WI38 (cell line): ENCODE measurements at regions not wholly inside any gene's neighbourhood (a gene's known extent, or its start where the extent isn't known, plus 50 kb on each side); places are given as distances from the start of the nearest gene placed in this dataset.

Source experiments
- H3K4me3 ChIP-seq: 2 replicates; pipeline ENCODE4 v1.5.1; 2011; ENCODE audit warnings: low read depth, mild to moderate bottlenecking, control low read depth, low read length
- TF ChIP-seq, protein P1 (sequence below): IDR thresholded peaks from 2 replicates; pipeline ENCODE4 v1.5.1; 2012; ENCODE audit warnings: low read depth, mild to moderate bottlenecking, control low read depth, low read length

DNA sequence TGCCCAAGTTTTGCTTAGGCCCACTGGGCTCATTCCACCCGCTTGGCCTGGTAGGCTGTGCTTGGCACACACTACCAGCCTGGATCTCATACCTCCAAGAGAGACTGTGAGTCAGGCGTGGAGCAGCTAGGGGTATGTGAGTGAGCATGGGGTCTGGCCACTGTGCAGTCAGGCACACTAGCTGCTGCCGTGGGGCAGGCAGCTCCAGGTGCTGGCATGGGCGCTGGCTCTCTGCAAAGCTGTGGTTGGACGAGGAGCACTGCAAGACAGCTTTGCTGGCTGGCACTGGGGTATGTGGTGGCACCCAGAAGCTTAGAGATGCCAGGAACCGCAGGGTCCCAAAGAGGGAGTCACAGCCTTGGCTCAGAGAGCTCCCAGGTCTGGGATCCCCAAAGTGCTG is 377.8 kb downstream of the KCTD8 start:
- no peak overlapping the region for H3K4me3 ChIP-seq
- TF ChIP-seq, protein P1, sequence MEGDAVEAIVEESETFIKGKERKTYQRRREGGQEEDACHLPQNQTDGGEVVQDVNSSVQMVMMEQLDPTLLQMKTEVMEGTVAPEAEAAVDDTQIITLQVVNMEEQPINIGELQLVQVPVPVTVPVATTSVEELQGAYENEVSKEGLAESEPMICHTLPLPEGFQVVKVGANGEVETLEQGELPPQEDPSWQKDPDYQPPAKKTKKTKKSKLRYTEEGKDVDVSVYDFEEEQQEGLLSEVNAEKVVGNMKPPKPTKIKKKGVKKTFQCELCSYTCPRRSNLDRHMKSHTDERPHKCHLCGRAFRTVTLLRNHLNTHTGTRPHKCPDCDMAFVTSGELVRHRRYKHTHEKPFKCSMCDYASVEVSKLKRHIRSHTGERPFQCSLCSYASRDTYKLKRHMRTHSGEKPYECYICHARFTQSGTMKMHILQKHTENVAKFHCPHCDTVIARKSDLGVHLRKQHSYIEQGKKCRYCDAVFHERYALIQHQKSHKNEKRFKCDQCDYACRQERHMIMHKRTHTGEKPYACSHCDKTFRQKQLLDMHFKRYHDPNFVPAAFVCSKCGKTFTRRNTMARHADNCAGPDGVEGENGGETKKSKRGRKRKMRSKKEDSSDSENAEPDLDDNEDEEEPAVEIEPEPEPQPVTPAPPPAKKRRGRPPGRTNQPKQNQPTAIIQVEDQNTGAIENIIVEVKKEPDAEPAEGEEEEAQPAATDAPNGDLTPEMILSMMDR: no peak

DNA sequence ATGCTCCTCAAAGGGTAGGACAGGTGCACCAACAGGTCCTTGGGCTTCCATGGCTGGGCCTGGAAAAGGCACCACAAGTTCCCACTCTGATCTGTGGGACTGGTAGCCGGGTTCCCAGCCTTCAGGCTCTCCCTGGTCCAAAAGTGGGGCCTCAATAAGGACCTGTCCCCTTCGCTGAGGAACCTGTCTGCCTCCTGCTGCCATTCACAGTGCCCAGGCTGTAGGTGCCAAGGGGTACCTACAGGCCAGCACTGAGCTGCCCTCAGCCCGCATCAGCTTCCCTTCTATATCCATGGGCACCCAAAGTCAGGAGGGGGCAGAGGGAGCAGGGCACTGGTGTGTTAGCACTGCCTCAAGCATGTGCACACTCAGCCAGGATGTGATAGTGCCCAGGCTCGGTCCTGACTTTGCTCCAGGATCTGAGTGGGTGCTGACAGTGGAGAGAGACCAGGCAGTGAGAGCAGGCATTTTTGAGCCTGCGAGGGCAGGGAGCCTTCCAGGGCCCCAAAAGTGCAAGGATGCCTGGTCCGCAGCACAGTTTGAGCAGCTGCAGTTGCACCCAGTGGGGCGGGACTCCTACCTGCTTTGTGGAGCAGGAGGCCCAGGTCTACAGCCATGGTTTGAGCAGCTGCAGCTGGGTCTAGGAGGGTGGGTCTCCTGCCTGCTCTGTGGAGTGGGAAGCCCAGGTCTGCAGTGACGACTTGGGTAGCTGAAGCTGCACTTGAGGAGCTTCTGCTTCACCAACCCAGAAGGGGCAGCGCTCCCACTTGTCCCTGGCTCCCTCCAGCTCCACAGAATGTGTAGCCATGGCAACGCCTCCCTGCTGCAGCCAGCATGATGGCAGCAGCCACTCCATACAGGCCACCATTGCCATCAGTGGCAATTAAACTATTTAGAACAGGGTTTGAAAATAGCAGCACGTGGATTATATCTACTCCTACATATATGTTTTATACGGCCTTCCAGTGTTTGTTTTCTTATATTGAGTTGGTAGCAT is 376.4 kb downstream of the KCTD8 start:
- no peak overlapping the region for H3K4me3 ChIP-seq
- TF ChIP-seq, protein P1: no peak

DNA sequence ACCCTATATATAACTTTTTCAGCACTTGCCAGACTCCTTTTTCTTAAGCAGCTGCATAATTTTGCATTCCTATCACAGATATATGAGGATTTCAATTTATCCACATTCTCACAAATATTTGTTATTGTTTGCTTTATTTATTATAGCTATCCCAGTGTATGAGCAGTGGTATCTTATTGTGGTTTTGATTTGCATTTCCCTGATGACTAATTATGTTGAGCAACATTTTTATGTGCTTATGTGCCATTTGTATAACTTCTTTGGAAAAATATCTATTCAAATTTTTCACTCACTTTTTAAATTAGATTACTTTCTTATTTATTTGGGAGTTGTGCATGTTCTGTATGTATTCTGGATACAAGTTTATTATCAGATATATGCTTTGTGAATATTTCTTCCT is 361.9 kb downstream of the KCTD8 start:
- TF ChIP-seq, protein P1: no peak
- H3K4me3 ChIP-seq: no peak overlapping the region

DNA sequence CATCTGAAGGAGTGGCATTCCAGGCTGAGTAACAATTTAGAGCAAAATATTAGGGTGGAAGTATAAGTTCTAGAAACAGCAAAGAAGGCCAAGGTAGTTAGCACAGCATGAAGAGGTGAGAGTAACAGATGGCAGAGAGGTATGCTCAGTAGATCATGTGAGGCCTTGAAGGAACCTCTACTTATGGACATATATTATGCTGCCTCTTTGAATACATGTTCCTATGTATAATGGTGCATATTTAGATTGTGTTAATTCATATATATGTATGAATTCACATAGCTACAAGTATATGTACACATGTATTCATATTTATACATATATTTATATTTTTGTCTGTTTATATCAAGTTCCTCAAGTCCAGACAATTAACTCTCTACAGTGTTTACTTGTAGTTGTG is 355.2 kb downstream of the KCTD8 start:
- TF ChIP-seq, protein P1: no peak
- no peak overlapping the region for H3K4me3 ChIP-seq

DNA sequence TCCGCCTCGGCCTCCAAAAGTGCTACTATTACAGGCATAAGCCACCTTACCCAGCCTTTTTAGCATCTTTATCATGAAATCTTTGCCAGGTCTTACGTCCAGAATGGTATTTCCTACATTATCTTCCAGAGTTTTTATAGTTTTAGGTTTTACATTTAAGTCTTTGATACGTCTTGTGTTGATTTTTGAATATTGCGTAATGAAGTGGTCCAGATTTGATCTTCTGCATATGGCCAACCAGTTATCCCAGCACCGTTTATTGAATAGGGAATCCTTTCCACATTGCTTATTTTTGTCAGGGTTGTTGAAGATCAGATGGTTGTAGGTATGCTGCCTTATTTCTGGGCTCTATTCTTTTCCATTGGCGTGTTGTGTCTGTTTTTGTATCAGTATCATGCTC is 349.6 kb downstream of the KCTD8 start:
- TF ChIP-seq, protein P1: no peak

DNA sequence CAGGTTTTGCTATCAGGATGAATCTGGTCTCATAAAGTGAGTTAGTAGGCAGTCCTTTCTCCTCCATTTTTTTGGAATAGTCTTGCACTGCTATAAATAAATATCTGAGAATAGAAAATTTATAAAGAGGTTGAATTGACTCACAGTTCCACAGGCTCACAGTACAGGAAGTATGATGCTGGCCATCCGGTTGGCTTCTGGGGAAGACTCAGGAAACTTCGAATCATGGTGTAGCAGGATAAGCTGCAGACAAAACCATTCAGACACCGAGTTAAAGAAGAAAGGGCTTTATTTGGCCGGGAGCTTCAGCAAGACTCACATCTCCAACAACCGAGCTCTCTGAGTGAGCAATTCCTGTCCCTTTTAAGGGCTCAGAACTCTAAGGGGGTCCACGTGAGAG is 348.2 kb downstream of the KCTD8 start:
- TF ChIP-seq, protein P1: no peak
- no peak overlapping the region for H3K4me3 ChIP-seq

More for the DNA sequence above, 349.6 kb downstream of the KCTD8 start:
- no peak overlapping the region for H3K4me3 ChIP-seq

DNA sequence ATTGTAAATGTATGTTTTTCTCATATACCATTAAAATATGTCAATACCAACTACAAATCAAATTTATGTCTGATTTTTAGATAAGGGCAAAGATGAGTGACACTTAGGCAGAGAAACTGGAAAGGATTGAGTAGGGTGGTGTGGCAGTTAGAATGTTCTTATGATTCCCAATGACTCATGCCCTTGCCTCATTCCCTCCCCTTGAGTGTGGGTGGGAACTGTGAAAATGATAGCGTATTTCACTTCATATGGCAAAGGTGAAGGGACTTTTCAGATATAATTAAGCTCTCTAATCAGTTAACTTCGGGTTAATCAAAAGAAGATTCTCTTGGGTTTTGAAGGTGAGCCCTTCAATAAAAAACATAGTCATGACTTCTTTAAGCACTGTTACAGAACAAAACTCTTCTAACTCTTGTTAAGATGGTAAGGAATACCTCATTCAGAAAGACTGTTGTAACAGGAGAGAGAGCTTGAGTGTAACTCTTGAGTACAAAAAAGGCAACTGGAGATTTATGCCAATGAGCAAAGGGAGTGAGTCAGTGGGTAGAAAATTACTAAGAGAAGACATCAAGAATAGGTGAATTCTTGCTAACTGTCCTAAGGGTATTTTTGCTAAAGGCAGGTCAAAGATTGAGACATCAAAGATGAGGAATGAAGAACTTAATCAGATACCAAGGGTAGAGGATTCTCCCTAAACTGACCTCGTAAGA is 329.5 kb downstream of the KCTD8 start:
- TF ChIP-seq, protein P1: no peak
- no peak overlapping the region for H3K4me3 ChIP-seq
